ENCODE measurements at regions not wholly inside any gene's neighbourhood (a gene's known extent, or its start where the extent isn't known, plus 50 kb on each side); places are given as distances from the start of the nearest gene placed in this dataset.
"Not testable (repeated sequence)": the region's sequence is repeated elsewhere in the genome, so short reads cannot be mapped to it uniquely, and the experiment has no call there.

GRCh38 chr4:60890743-60891142 lies 309.4 kb upstream of the ADGRL3 start:
- TF ChIP-seq CTCF (conservative IDR thresholded peaks at IDR 0.05) = no peak

GRCh38 chr4:60891947-60892346 lies 308.2 kb upstream of the ADGRL3 start:
- no peak for TF ChIP-seq CTCF (conservative IDR thresholded peaks at IDR 0.05)
- no peak overlapping the region for H3K27ac ChIP-seq

More at GRCh38 chr4:60890743-60891142, 309.4 kb upstream of the ADGRL3 start:
- H3K27ac ChIP-seq = no peak overlapping the region

- TF ChIP-seq CTCF (conservative IDR thresholded peaks at IDR 0.05) = no peak
- H3K27ac ChIP-seq = no peak overlapping the region
Measured at GRCh38 chr4:60897415-60897814, 302.7 kb upstream of the ADGRL3 start.

- H3K27ac ChIP-seq = no peak overlapping the region
- TF ChIP-seq CTCF (conservative IDR thresholded peaks at IDR 0.05) = no peak
Measured at GRCh38 chr4:60905162-60905561, 295.0 kb upstream of the ADGRL3 start.

GRCh38 chr4:60911127-60911526 lies 289.0 kb upstream of the ADGRL3 start:
- no peak for TF ChIP-seq CTCF (conservative IDR thresholded peaks at IDR 0.05)
- H3K27ac ChIP-seq = no peak overlapping the region

- TF ChIP-seq CTCF (conservative IDR thresholded peaks at IDR 0.05) = no peak
- H3K27ac ChIP-seq = no peak overlapping the region
Measured at GRCh38 chr4:60913002-60913401, 287.1 kb upstream of the ADGRL3 start.

- H3K27ac ChIP-seq = no peak overlapping the region
- no peak for TF ChIP-seq CTCF (conservative IDR thresholded peaks at IDR 0.05)
Measured at GRCh38 chr4:60913671-60914070, 286.5 kb upstream of the ADGRL3 start.

GRCh38 chr4:60921735-60922134 lies 278.4 kb upstream of the ADGRL3 start:
- H3K27ac ChIP-seq = not testable (repeated sequence)
